Esophagus muscularis mucosa (tissue), 4 donors: ENCODE measurements at regions not wholly inside any gene's neighbourhood (a gene's known extent, or its start where the extent isn't known, plus 50 kb on each side); places are given as distances from the start of the nearest gene placed in this dataset.

Experiments
- EP300 ChIP-seq: sonication (generic); formaldehyde crosslinking; IDR thresholded peaks from one replicate; pipeline ENCODE4 v1.6.1; 2017; ENCODE audit warnings: antibody characterized with exemption
- POLR2A ChIP-seq: fragments of 450-650 bp; IDR thresholded peaks from one replicate; pipeline ENCODE4 v1.6.1; 2017; ENCODE audit warnings: antibody characterized with exemption, moderate library complexity, mild to moderate bottlenecking, low read depth
- POLR2AphosphoS5 ChIP-seq, 2 donors: sonication (generic); formaldehyde crosslinking; IDR thresholded peaks; one replicate each; pipeline ENCODE4 v1.6.1; 2017; ENCODE audit warnings: antibody characterized with exemption in 2 of 2
- TF ChIP-seq, protein P1 (sequence below), 3 experiments: fragments of 200-600 bp in 2 of 3; fragments of 450-650 bp in 1 of 3; sonication (generic) in 2 of 3; IDR thresholded peaks; one replicate each; pipeline ENCODE4 v1.5.1; 2017 to 2019; ENCODE audit warnings: antibody characterized with exemption in 3 of 3, mild to moderate bottlenecking in 2 of 3, moderate library complexity in 1 of 3

DNA sequence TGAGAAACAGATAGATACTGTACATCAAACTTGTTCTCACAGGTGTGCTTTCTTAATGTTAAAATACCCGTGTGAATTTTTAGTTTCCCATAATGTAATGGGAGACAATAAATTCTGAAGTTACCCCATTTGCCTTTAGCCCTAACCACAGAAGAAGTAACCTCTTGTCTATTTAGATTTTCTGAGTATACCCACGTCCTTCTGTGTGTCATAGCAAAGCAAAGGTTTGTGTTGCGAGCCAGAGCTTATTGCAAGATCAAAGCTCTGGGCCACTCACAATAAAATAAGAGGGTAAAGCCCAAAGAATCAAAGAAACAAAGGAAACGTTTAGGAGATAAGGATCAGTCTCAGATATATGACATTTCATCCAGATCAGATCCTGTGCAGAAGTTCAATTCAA lies 73.9 kb downstream of the BMP4 start:
- TF ChIP-seq EP300 (no peak), POLR2A (no peak), POLR2AphosphoS5 (IDR thresholded peaks at IDR 0.05) (no peak)
- TF ChIP-seq, protein P1, sequence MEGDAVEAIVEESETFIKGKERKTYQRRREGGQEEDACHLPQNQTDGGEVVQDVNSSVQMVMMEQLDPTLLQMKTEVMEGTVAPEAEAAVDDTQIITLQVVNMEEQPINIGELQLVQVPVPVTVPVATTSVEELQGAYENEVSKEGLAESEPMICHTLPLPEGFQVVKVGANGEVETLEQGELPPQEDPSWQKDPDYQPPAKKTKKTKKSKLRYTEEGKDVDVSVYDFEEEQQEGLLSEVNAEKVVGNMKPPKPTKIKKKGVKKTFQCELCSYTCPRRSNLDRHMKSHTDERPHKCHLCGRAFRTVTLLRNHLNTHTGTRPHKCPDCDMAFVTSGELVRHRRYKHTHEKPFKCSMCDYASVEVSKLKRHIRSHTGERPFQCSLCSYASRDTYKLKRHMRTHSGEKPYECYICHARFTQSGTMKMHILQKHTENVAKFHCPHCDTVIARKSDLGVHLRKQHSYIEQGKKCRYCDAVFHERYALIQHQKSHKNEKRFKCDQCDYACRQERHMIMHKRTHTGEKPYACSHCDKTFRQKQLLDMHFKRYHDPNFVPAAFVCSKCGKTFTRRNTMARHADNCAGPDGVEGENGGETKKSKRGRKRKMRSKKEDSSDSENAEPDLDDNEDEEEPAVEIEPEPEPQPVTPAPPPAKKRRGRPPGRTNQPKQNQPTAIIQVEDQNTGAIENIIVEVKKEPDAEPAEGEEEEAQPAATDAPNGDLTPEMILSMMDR (IDR thresholded peaks at IDR 0.05) = no peak
